Endothelial cell of umbilical vein (primary cell): ENCODE measurements at regions not wholly inside any gene's neighbourhood (a gene's known extent, or its start where the extent isn't known, plus 50 kb on each side); places are given as distances from the start of the nearest gene placed in this dataset.

ENCODE experiments used
- BruUV-seq: library from RNA; stranded (reverse); fragments of 400-500 nt; replicated peaks from 2 replicates; lab custom pipeline; 2021; lab: Mats Ljungman, UMichigan
- CTCF ChIA-PET: fragments of 300-600, 350-600 bp; sonication (Branson Sonifier 250); formaldehyde crosslinking; loops from one replicate; lab custom pipeline; 2021; ENCODE audit warnings: antibody characterized with exemption, inconsistent platforms; lab: Charles Lee
- POLR2A ChIA-PET: fragments of 300-600, 350-600 bp; sonication (Branson Sonifier 250); formaldehyde crosslinking; loops from one replicate; lab custom pipeline; 2021; ENCODE audit warnings: antibody characterized with exemption, inconsistent platforms; lab: Charles Lee
- DNase-seq: peaks from one replicate; pipeline ENCODE4 v3.0.0-alpha.2; 2011; ENCODE audit warnings: low read depth, low spot score
- FAIRE-seq: peaks from 2 replicates; lab custom pipeline; 2011; peaks lifted over from hg19 to GRCh38; lab: Jason Lieb, UNC
- H2AFZ ChIP-seq: 2 replicates; pipeline ENCODE4 v1.6.0; 2012; ENCODE audit warnings: low read depth, low read length, control low read depth, inconsistent platforms
- H3K27ac ChIP-seq: 2 replicates; pipeline ENCODE4 v1.5.1; 2011; ENCODE audit warnings: low read depth, mild to moderate bottlenecking, control low read depth, low read length, moderate library complexity; ENCODE audit not compliant: insufficient read depth
- H3K27me3 ChIP-seq, 2 experiments: 2 replicates each; pipeline versions ENCODE4 v1.6.0 to v1.6.1; 2011; ENCODE audit warnings: low read length in 2 of 2, mixed read lengths in 1 of 2; ENCODE audit not compliant: control insufficient read depth in 2 of 2, insufficient read depth in 2 of 2
- H3K36me3 ChIP-seq, 2 experiments: 2 replicates in 1 of 2; 3 replicates in 1 of 2; pipeline ENCODE4 v1.5.1; 2011; ENCODE audit warnings: low read length in 2 of 2, mild to moderate bottlenecking in 1 of 2, moderate library complexity in 1 of 2; ENCODE audit not compliant: control insufficient read depth in 2 of 2, insufficient read depth in 2 of 2; ENCODE audit errors: extremely low read depth in 1 of 2
- H3K4me1 ChIP-seq: 3 replicates; pipeline ENCODE4 v1.5.1; 2011; ENCODE audit warnings: mild to moderate bottlenecking, low read length; ENCODE audit not compliant: control insufficient read depth, insufficient read depth; ENCODE audit errors: extremely low read depth
- H3K4me2 ChIP-seq: 2 replicates; pipeline ENCODE4 v1.6.1; 2011; ENCODE audit warnings: low read length, control low read depth, mixed read lengths; ENCODE audit not compliant: insufficient read depth
- H3K4me3 ChIP-seq, 3 experiments: fragments of 200-600 bp in 1 of 3; sonication (generic), shearing (Covaris generic) in 1 of 3; replicated peaks in 1 of 3; 2 replicates each; pipeline ENCODE4 v1.5.1; 2011 to 2016; ENCODE audit warnings: control low read depth in 3 of 3, low read length in 3 of 3, mild to moderate bottlenecking in 2 of 3, inconsistent platforms in 1 of 3, low read depth in 1 of 3, moderate library complexity in 1 of 3; ENCODE audit not compliant: insufficient read depth in 1 of 3
- H3K79me2 ChIP-seq: 2 replicates; pipeline ENCODE4 v1.6.0; 2012; ENCODE audit warnings: low read length, inconsistent platforms; ENCODE audit not compliant: control insufficient read depth, insufficient read depth
- H3K9ac ChIP-seq: replicated peaks from 2 replicates; pipeline ENCODE3; 2011; ENCODE audit warnings: low read length, control low read depth; ENCODE audit not compliant: insufficient read depth; ENCODE audit errors: extremely low read depth
- H3K9me1 ChIP-seq: replicated peaks from 3 replicates; pipeline ENCODE4 v1.6.0; 2011; ENCODE audit warnings: mild to moderate bottlenecking, low read length; ENCODE audit not compliant: control insufficient read depth, insufficient read depth; ENCODE audit errors: extremely low read depth
- H3K9me3 ChIP-seq: replicated peaks from 2 replicates; pipeline ENCODE4 v1.5.1; 2012; ENCODE audit warnings: low read length, inconsistent platforms; ENCODE audit not compliant: control insufficient read depth, insufficient read depth
- H4K20me1 ChIP-seq: replicated peaks from 2 replicates; pipeline ENCODE3; 2011; ENCODE audit warnings: mild to moderate bottlenecking, low read length; ENCODE audit not compliant: control insufficient read depth, insufficient read depth; ENCODE audit errors: extremely low read depth
- EZH2 ChIP-seq: IDR thresholded peaks from 2 replicates; pipeline ENCODE4 v1.6.1; 2012; ENCODE audit warnings: borderline replicate concordance, low read depth, mild to moderate bottlenecking, moderate library complexity, low read length, inconsistent platforms; ENCODE audit not compliant: severe bottlenecking
- FOS ChIP-seq: IDR thresholded peaks from 2 replicates; pipeline ENCODE4 v1.6.1; 2011; ENCODE audit warnings: mild to moderate bottlenecking, low read length, moderate library complexity, borderline replicate concordance; ENCODE audit not compliant: insufficient read depth
- GATA2 ChIP-seq: IDR thresholded peaks from 2 replicates; pipeline ENCODE4 v1.7.0; 2011; ENCODE audit warnings: low read depth, mild to moderate bottlenecking, moderate library complexity, mixed read lengths, low read length; ENCODE audit not compliant: insufficient read length, insufficient read depth
- JUN ChIP-seq: IDR thresholded peaks from 2 replicates; pipeline ENCODE4 v1.6.1; 2011; ENCODE audit warnings: borderline replicate concordance, low read depth; ENCODE audit not compliant: insufficient read length, insufficient read depth
- MAX ChIP-seq: IDR thresholded peaks from 2 replicates; pipeline ENCODE4 v1.6.1; 2011; ENCODE audit not compliant: insufficient read depth, insufficient read length
- MYC ChIP-seq: IDR thresholded peaks from one replicate; pipeline ENCODE4 v1.6.1; 2011; ENCODE audit warnings: mild to moderate bottlenecking, low read depth, low read length
- POLR2A ChIP-seq: IDR thresholded peaks from 2 replicates; pipeline ENCODE4 v1.6.1; 2012; ENCODE audit warnings: low read depth, mild to moderate bottlenecking, control low read depth, low read length
- POLR2AphosphoS5 ChIP-seq: IDR thresholded peaks from 2 replicates; pipeline ENCODE4 v1.6.1; 2012; ENCODE audit warnings: low read depth, mild to moderate bottlenecking, control low read depth, low read length, moderate library complexity; ENCODE audit not compliant: insufficient read depth
- dilution Hi-C: fragments of 300-500 bp; cut with MboI; formaldehyde crosslinking; loops from one replicate; pipeline ENCODE4 v1.15.0; 2019; ENCODE audit warnings: low sequenced_read_pairs; ENCODE audit not compliant: extremely low pct_ligation_motif_present
- intact Hi-C: fragments of 100-400 bp; cut with micrococcal nuclease; formaldehyde crosslinking; loops from one replicate; pipeline ENCODE4 v1.10.0; 2022
- TF ChIP-seq, protein P1 (sequence below), 2 donors: IDR thresholded peaks; 1 replicate in 1 of 2; 2 replicates in 1 of 2; pipeline ENCODE4 v1.5.1; 2011; ENCODE audit warnings: low read length in 2 of 2, mild to moderate bottlenecking in 2 of 2, moderate library complexity in 2 of 2, control low read depth in 1 of 2, inconsistent platforms in 1 of 2, low read depth in 1 of 2; ENCODE audit not compliant: insufficient read depth in 1 of 2; ENCODE audit errors: extremely low read depth in 1 of 2

GRCh38 chr4:177948853-177949252 lies 506.6 kb upstream of the AGA start:
- Histone ChIP-seq H3K27me3 (no peaks in the 10 kb centered on the region), H2AFZ (no peak overlapping the region), H3K9me1 (no peaks in the 10 kb centered on the region), H4K20me1 (no peaks in the 10 kb centered on the region), H3K4me3 (no peak overlapping the region), H3K27ac (no peak overlapping the region), H3K4me2 (no peak overlapping the region), H3K79me2 (no peaks in the 10 kb centered on the region), H3K9ac (no peak overlapping the region), H3K4me1 (no peaks in the 10 kb centered on the region), H3K9me3 (no peaks in the 10 kb centered on the region), H3K36me3 (no peaks in the 10 kb centered on the region)
- ChIA-PET CTCF (no interaction called here), POLR2A (no interaction called here)
- no TSS peak for BruUV-seq
- TF ChIP-seq, protein P1, sequence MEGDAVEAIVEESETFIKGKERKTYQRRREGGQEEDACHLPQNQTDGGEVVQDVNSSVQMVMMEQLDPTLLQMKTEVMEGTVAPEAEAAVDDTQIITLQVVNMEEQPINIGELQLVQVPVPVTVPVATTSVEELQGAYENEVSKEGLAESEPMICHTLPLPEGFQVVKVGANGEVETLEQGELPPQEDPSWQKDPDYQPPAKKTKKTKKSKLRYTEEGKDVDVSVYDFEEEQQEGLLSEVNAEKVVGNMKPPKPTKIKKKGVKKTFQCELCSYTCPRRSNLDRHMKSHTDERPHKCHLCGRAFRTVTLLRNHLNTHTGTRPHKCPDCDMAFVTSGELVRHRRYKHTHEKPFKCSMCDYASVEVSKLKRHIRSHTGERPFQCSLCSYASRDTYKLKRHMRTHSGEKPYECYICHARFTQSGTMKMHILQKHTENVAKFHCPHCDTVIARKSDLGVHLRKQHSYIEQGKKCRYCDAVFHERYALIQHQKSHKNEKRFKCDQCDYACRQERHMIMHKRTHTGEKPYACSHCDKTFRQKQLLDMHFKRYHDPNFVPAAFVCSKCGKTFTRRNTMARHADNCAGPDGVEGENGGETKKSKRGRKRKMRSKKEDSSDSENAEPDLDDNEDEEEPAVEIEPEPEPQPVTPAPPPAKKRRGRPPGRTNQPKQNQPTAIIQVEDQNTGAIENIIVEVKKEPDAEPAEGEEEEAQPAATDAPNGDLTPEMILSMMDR (IDR thresholded peaks at IDR 0.05; ENCODE audit: extremely low read depth in 1 of 2, insufficient read depth in 1 of 2, low read depth in 1 of 2, low read length in 2 of 2) = no peak
- no peak for TF ChIP-seq GATA2
- no peak for TF ChIP-seq EZH2
- no peak for TF ChIP-seq FOS
- no peak for TF ChIP-seq MYC
- TF ChIP-seq POLR2A = no peak
- TF ChIP-seq POLR2AphosphoS5 = no peak
- TF ChIP-seq JUN = no peak
- TF ChIP-seq MAX = no peak
- DNase-seq (no peak), FAIRE-seq (no peak)
- intact Hi-C loops (no loop called here), dilution Hi-C loops (no loop called here)
